OCI-LY1 (cell line): ENCODE measurements at regions not wholly inside any gene's neighbourhood (a gene's known extent, or its start where the extent isn't known, plus 50 kb on each side); places are given as distances from the start of the nearest gene placed in this dataset.

Experiments
- H2AFZ ChIP-seq: fragments of 200-600 bp; sonication (generic), shearing (Covaris generic); 2 replicates; pipeline ENCODE4 v1.6.0; 2014; ENCODE audit warnings: antibody characterized with exemption, mild to moderate bottlenecking, low read length
- H3F3A ChIP-seq: fragments of 200-600 bp; sonication (generic), shearing (Covaris generic); 2 replicates; pipeline ENCODE4 v1.6.0; 2014; ENCODE audit warnings: mild to moderate bottlenecking, antibody characterized with exemption, low read length, moderate library complexity; ENCODE audit not compliant: insufficient read depth
- H3K27ac ChIP-seq: fragments of 200-600 bp; sonication (generic); 2 replicates; pipeline ENCODE4 v1.5.1; 2014; ENCODE audit warnings: low read length, mixed run types, mild to moderate bottlenecking, low read depth; ENCODE audit not compliant: poor library complexity, severe bottlenecking
- H3K27me3 ChIP-seq: fragments of 200-600 bp; sonication (generic); 2 replicates; pipeline ENCODE4 v1.6.0; 2014; ENCODE audit warnings: antibody characterized with exemption, mild to moderate bottlenecking, low read length, moderate library complexity; ENCODE audit not compliant: insufficient read depth
- H3K36me3 ChIP-seq: fragments of 200-600 bp; sonication (generic); 2 replicates; pipeline ENCODE4 v1.6.1; 2014; ENCODE audit warnings: mild to moderate bottlenecking, antibody characterized with exemption, low read length, moderate library complexity, mixed read lengths; ENCODE audit not compliant: insufficient read depth
- H3K4me1 ChIP-seq: fragments of 200-600 bp; sonication (generic); 2 replicates; pipeline ENCODE4 v1.5.1; 2014; ENCODE audit warnings: mild to moderate bottlenecking, low read length, moderate library complexity; ENCODE audit not compliant: insufficient read depth, severe bottlenecking
- H3K4me2 ChIP-seq: fragments of 200-600 bp; sonication (generic), shearing (Covaris generic); 2 replicates; pipeline ENCODE4 v1.6.1; 2014; ENCODE audit warnings: low read length
- H3K4me3 ChIP-seq: fragments of 200-600 bp; sonication (generic); 2 replicates; pipeline ENCODE4 v1.5.1; 2014; ENCODE audit warnings: low read length, low read depth, mild to moderate bottlenecking, mixed read lengths; ENCODE audit not compliant: poor library complexity, severe bottlenecking
- H3K79me2 ChIP-seq: fragments of 200-600 bp; shearing (Covaris generic); 2 replicates; pipeline ENCODE4 v1.6.1; 2016; ENCODE audit warnings: mixed run types, low read length, mixed read lengths; ENCODE audit not compliant: insufficient read depth
- H3K9ac ChIP-seq: fragments of 200-600 bp; sonication (generic), shearing (Covaris generic); 2 replicates; pipeline ENCODE4 v1.6.1; 2014; ENCODE audit warnings: mild to moderate bottlenecking, low read length, mixed read lengths
- H3K9me2 ChIP-seq: fragments of 200-600 bp; sonication (generic), shearing (Covaris generic); 2 replicates; pipeline ENCODE4 v1.6.1; 2014; ENCODE audit warnings: low read depth, mild to moderate bottlenecking, low read length, mixed read lengths
- H3K9me3 ChIP-seq: fragments of 200-600 bp; shearing (Covaris generic); 2 replicates; pipeline ENCODE4 v1.6.1; 2014; ENCODE audit warnings: low read length, mixed read lengths
- H4K20me1 ChIP-seq: fragments of 200-600 bp; sonication (generic), shearing (Covaris generic); 2 replicates; pipeline ENCODE4 v1.6.0; 2016; ENCODE audit warnings: mild to moderate bottlenecking, low read length; ENCODE audit not compliant: insufficient read depth
- CTCF ChIP-seq: fragments of 200-600 bp; sonication (generic), shearing (Covaris generic); IDR thresholded peaks from 2 replicates; pipeline ENCODE4 v1.5.1; 2017; ENCODE audit warnings: mild to moderate bottlenecking, antibody characterized with exemption, low read length, moderate library complexity, mixed read lengths
- EZH2 ChIP-seq: fragments of 200-600 bp; sonication (generic), shearing (Covaris generic); IDR thresholded peaks from 2 replicates; pipeline ENCODE4 v1.8.0; 2017; ENCODE audit warnings: borderline replicate concordance, mixed run types, mild to moderate bottlenecking, antibody characterized with exemption, low read length, moderate library complexity, mixed read lengths

DNA sequence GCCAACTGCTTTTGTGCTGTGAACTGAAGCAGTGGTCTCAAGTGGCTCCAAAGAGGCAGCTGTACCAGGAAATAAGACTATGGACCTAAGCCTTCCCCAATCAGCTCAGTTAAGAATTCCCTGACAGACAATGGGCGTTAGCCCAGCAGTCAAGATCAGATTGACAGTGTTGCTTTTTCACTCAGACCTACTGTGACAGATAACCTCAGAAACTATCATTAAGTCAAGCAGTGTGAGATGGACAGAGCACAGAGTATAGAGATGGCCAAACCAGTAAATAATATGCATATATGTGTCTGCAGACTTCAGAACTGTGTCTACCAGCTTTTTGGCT, 215.3 kb downstream of the ZFP36L2 start:
- no peak overlapping the region for H3K4me3 ChIP-seq
- H3F3A ChIP-seq: no peaks in the 10 kb centered on the region
- H4K20me1 ChIP-seq: no peaks in the 10 kb centered on the region
- no peaks in the 10 kb centered on the region for H3K4me1 ChIP-seq
- H3K27ac ChIP-seq: no peak overlapping the region
- H3K9ac ChIP-seq: no peak overlapping the region
- no peaks in the 10 kb centered on the region for H3K9me3 ChIP-seq
- no peaks in the 10 kb centered on the region for H3K79me2 ChIP-seq
- H2AFZ ChIP-seq: no peak overlapping the region
- H3K36me3 ChIP-seq: no peaks in the 10 kb centered on the region
- no peaks in the 10 kb centered on the region for H3K27me3 ChIP-seq
- no peak overlapping the region for H3K4me2 ChIP-seq
- H3K9me2 ChIP-seq: no peaks in the 10 kb centered on the region
- TF ChIP-seq CTCF (no peak), EZH2 (no peak)

DNA sequence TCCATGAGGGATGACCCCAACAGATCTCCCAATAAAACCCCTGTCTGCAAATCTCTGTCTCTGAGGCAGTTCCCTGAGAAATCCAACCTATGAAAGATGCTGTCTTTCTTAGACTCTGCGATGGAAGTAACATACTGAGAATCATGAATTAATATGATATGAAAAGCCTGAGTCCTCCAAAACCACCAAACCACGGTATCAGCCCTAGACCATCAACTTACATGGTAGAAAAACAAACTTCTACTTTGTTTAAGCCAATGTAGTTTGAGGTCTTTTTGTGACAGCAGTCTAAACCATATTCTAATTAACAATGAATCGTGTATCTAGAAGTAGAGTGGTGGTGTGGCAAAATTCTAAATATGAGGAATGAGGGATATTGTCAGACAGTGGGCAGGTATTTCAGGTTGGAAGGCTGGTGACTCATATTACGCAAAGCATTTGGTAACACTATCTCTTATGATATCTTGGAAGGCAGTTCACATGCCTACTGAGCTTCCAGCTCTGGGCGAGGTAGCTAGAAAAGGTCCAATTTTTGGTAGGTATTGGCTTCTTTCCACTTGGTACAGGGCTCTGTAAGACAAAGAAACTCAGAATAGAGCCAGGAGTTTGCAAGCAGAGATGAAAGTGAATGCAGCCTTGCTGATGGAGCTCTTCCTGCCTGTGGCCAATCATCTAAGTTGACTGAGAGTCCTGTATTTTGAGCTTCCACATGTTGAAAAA, 215.8 kb downstream of the ZFP36L2 start:
- Histone ChIP-seq H3K9me2 (no peaks in the 10 kb centered on the region), H3K27ac (no peak overlapping the region), H3K79me2 (no peaks in the 10 kb centered on the region), H3K4me3 (no peak overlapping the region), H3F3A (no peaks in the 10 kb centered on the region), H3K4me1 (no peaks in the 10 kb centered on the region), H4K20me1 (no peaks in the 10 kb centered on the region), H3K9ac (no peak overlapping the region), H3K4me2 (no peak overlapping the region), H2AFZ (no peak overlapping the region), H3K27me3 (0 out of 2 replicates have a peak, but pooled peaks cover 1% of the 10 kb centered on the region), H3K36me3 (no peaks in the 10 kb centered on the region), H3K9me3 (no peaks in the 10 kb centered on the region)
- TF ChIP-seq CTCF (no peak), EZH2 (no peak)

- Histone ChIP-seq H3K4me1 (no peaks in the 10 kb centered on the region), H3K27me3 (0 out of 2 replicates have a peak, but pooled peaks cover 4% of the 10 kb centered on the region), H3K9me2 (no peaks in the 10 kb centered on the region), H3K36me3 (no peaks in the 10 kb centered on the region), H3K27ac (no peak overlapping the region), H3K9ac (no peak overlapping the region), H3K4me3 (no peak overlapping the region), H3F3A (no peaks in the 10 kb centered on the region), H3K4me2 (no peak overlapping the region), H3K9me3 (no peaks in the 10 kb centered on the region), H3K79me2 (no peaks in the 10 kb centered on the region), H4K20me1 (no peaks in the 10 kb centered on the region), H2AFZ (no peak overlapping the region)
- TF ChIP-seq EZH2: no peak
- no peak for TF ChIP-seq CTCF
Measured at GRCh38 chr2:43009448-43009847, 217.0 kb downstream of the ZFP36L2 start.
